Smooth muscle cell of the brain vasculature (primary cell): ENCODE measurements at regions not wholly inside any gene's neighbourhood (a gene's known extent, or its start where the extent isn't known, plus 50 kb on each side); places are given as distances from the start of the nearest gene placed in this dataset.
"Not testable (repeated sequence)": the region's sequence is repeated elsewhere in the genome, so short reads cannot be mapped to it uniquely, and the experiment has no call there.

ENCODE experiments used
- DNase-seq: peaks from one replicate; pipeline ENCODE4 v3.0.0-alpha.2; 2012; ENCODE audit warnings: low read depth, low spot score

GRCh38 chr11:116339306-116340098 lies 433.3 kb downstream of the BUD13 start:
- no peak for DNase-seq

- not testable (repeated sequence) for DNase-seq
Measured at GRCh38 chr11:116338500-116338899, 434.3 kb downstream of the BUD13 start.

GRCh38 chr11:116336540-116336939 lies 436.2 kb downstream of the BUD13 start:
- no peak for DNase-seq

- no peak for DNase-seq
Measured at GRCh38 chr11:116335891-116336290, 436.9 kb downstream of the BUD13 start.

GRCh38 chr11:116335078-116335477 lies 437.7 kb downstream of the BUD13 start:
- DNase-seq: no peak

- DNase-seq: no peak
Measured at GRCh38 chr11:116334596-116334995, 438.2 kb downstream of the BUD13 start.

- no peak for DNase-seq
Measured at GRCh38 chr11:116333001-116333535, 439.7 kb downstream of the BUD13 start.

GRCh38 chr11:116332391-116332790 lies 440.4 kb downstream of the BUD13 start:
- no peak for DNase-seq

- DNase-seq: no peak
Measured at GRCh38 chr11:116331381-116331780, 441.4 kb downstream of the BUD13 start.

- DNase-seq: no peak
Measured at GRCh38 chr11:116330439-116331185, 442.2 kb downstream of the BUD13 start.

- DNase-seq: no peak
Measured at GRCh38 chr11:116329354-116330090, 443.3 kb downstream of the BUD13 start.

- no peak for DNase-seq
Measured at GRCh38 chr11:116328851-116329250, 443.9 kb downstream of the BUD13 start.

GRCh38 chr11:116328391-116328790 lies 444.4 kb downstream of the BUD13 start:
- DNase-seq: no peak

- DNase-seq: no peak
Measured at GRCh38 chr11:116326146-116326545, 446.6 kb downstream of the BUD13 start.

- DNase-seq: no peak
Measured at GRCh38 chr11:116325247-116325646, 447.5 kb downstream of the BUD13 start.

- not testable (repeated sequence) for DNase-seq
Measured at GRCh38 chr11:116324077-116324476, 448.7 kb downstream of the BUD13 start.

GRCh38 chr11:116317212-116317611 lies 455.6 kb downstream of the BUD13 start:
- DNase-seq: no peak

GRCh38 chr11:116314006-116314405 lies 458.8 kb downstream of the BUD13 start:
- DNase-seq: no peak

- DNase-seq: no peak
Measured at GRCh38 chr11:116312570-116313391, 460.0 kb downstream of the BUD13 start.

GRCh38 chr11:116311206-116311605 lies 461.6 kb downstream of the BUD13 start:
- DNase-seq: no peak

- DNase-seq: no peak
Measured at GRCh38 chr11:116310698-116311097, 462.1 kb downstream of the BUD13 start.
